Panc1 (cell line): ENCODE measurements at regions not wholly inside any gene's neighbourhood (a gene's known extent, or its start where the extent isn't known, plus 50 kb on each side); places are given as distances from the start of the nearest gene placed in this dataset.

ENCODE experiments used
- ATAC-seq: fragments of 200-7000 bp; cut with Tn5 transposase; 2 replicates; pipeline ENCODE4 v1.9.1; 2020; ENCODE audit warnings: mild to moderate bottlenecking, moderate library complexity
- BruUV-seq: library from RNA; stranded (reverse); fragments of 400-500 nt; replicated peaks from 2 replicates; lab custom pipeline; 2021; lab: Mats Ljungman, UMichigan
- CTCF ChIA-PET: fragments of 300-600 bp; sonication (Branson Sonifier 250); formaldehyde crosslinking; loops from one replicate; lab custom pipeline; 2022; ENCODE audit warnings: antibody characterized with exemption; lab: Charles Lee
- POLR2A ChIA-PET: fragments of 300-600 bp; sonication (Branson Sonifier 250); formaldehyde crosslinking; loops from one replicate; lab custom pipeline; 2022; ENCODE audit warnings: antibody characterized with exemption; lab: Charles Lee
- DNase-seq: peaks from one replicate; pipeline ENCODE4 v3.0.0-alpha.2; 2010; ENCODE audit warnings: low read depth, low spot score
- H3K27ac ChIP-seq: 2 replicates; pipeline ENCODE4 v1.5.1; 2011; ENCODE audit warnings: mild to moderate bottlenecking, low read length, inconsistent platforms
- H3K27me3 ChIP-seq: fragments of 200-500 bp; sonication (Bioruptor generic); 2 replicates; pipeline ENCODE4 v1.6.0; 2014; ENCODE audit warnings: low read length, inconsistent platforms; ENCODE audit not compliant: control insufficient read depth, insufficient read depth
- H3K36me3 ChIP-seq: fragments of 200-500 bp; sonication (Bioruptor generic); 2 replicates; pipeline ENCODE4 v1.5.1; 2014; ENCODE audit warnings: inconsistent platforms, mild to moderate bottlenecking, low read length, moderate library complexity; ENCODE audit not compliant: control insufficient read depth, insufficient read depth
- H3K4me1 ChIP-seq: 2 replicates; pipeline ENCODE4 v1.5.1; 2011; ENCODE audit warnings: inconsistent platforms, mild to moderate bottlenecking, low read length, moderate library complexity; ENCODE audit not compliant: control insufficient read depth, insufficient read depth
- H3K4me3 ChIP-seq, 2 experiments: 2 replicates each; pipeline ENCODE4 v1.5.1; 2011 to 2012; ENCODE audit warnings: low read depth in 2 of 2, low read length in 2 of 2, mild to moderate bottlenecking in 2 of 2, inconsistent platforms in 1 of 2, moderate library complexity in 1 of 2
- H3K9me3 ChIP-seq: fragments of 200-500 bp; sonication (Bioruptor generic); 2 replicates; pipeline ENCODE4 v1.5.1; 2014; ENCODE audit warnings: low read depth, mild to moderate bottlenecking, inconsistent platforms, low read length, moderate library complexity; ENCODE audit not compliant: control insufficient read depth, insufficient read depth
- CTCF ChIP-seq: fragments of 450-650 bp; IDR thresholded peaks from 2 replicates; pipeline ENCODE4 v1.5.1; 2017; ENCODE audit warnings: mild to moderate bottlenecking
- POLR2AphosphoS5 ChIP-seq: IDR thresholded peaks from 2 replicates; pipeline ENCODE4 v1.6.1; 2012; ENCODE audit warnings: mild to moderate bottlenecking, low read depth, low read length, moderate library complexity
- REST ChIP-seq, 2 experiments: IDR thresholded peaks; 2 replicates each; pipeline ENCODE4 v1.6.1; 2011 to 2012; ENCODE audit warnings: low read depth in 2 of 2, control low read depth in 1 of 2, low read length in 1 of 2, mild to moderate bottlenecking in 1 of 2, moderate library complexity in 1 of 2; ENCODE audit not compliant: insufficient read depth in 1 of 2
- SIN3A ChIP-seq: IDR thresholded peaks from 2 replicates; pipeline ENCODE4 v1.6.1; 2012; ENCODE audit warnings: low read depth, mild to moderate bottlenecking, low read length, moderate library complexity, borderline replicate concordance; ENCODE audit not compliant: insufficient read depth
- TCF7L2 ChIP-seq: IDR thresholded peaks from 2 replicates; pipeline ENCODE4 v1.6.1; 2011; ENCODE audit warnings: mild to moderate bottlenecking, low read depth, low read length, inconsistent platforms
- in situ Hi-C: cut with HindIII; loops from 2 replicates; pipeline ENCODE4 v1.10.0; 2016; ENCODE audit warnings: low sequenced_read_pairs, low pct_unique_long_range_greater_than_20kb
- intact Hi-C: fragments of 100-400 bp; cut with micrococcal nuclease; formaldehyde crosslinking; loops from one replicate; pipeline ENCODE4 v1.10.0; 2022; ENCODE audit not compliant: unreplicated experiment

GRCh38 chr12:14153803-14154202 lies 172.4 kb upstream of the GRIN2B start:
- no TSS peak for BruUV-seq
- POLR2A ChIA-PET = no interaction called here
- CTCF ChIA-PET = interaction anchor here (0.6 kb wide), 1 partner anchor 1350 kb away, joined by 5 read pairs; no protein-coding TSS in a partner anchor
- Histone ChIP-seq H3K36me3 (no peaks in the 10 kb centered on the region), H3K9me3 (no peaks in the 10 kb centered on the region), H3K4me1 (no peaks in the 10 kb centered on the region), H3K4me3 (no peak overlapping the region), H3K27ac (no peak overlapping the region), H3K27me3 (no peaks in the 10 kb centered on the region)
- DNase-seq (no peak), ATAC-seq (no peak)
- in situ Hi-C loops = no loop called here
- TF ChIP-seq POLR2AphosphoS5 (no peak), REST (IDR thresholded peaks at IDR 0.05; ENCODE audit: insufficient read depth in 1 of 2, low read depth in 2 of 2, low read length in 1 of 2) (no peak), SIN3A (no peak), TCF7L2 (no peak), CTCF (no peak)
- intact Hi-C loops = no loop called here

GRCh38 chr12:14156606-14157005 lies 175.2 kb upstream of the GRIN2B start:
- TF ChIP-seq REST (IDR thresholded peaks at IDR 0.05; ENCODE audit: insufficient read depth in 1 of 2, low read depth in 2 of 2, low read length in 1 of 2) = no peak
- TF ChIP-seq SIN3A = no peak
- TF ChIP-seq CTCF = no peak
- no peak for TF ChIP-seq TCF7L2
- no peak for TF ChIP-seq POLR2AphosphoS5
- ATAC-seq = no peak

More at GRCh38 chr12:14156606-14157005, 175.2 kb upstream of the GRIN2B start:
- Histone ChIP-seq H3K36me3 (no peaks in the 10 kb centered on the region), H3K4me3 (no peak overlapping the region), H3K27ac (no peak overlapping the region), H3K9me3 (no peaks in the 10 kb centered on the region), H3K4me1 (no peaks in the 10 kb centered on the region), H3K27me3 (no peaks in the 10 kb centered on the region)
- intact Hi-C loops (no loop called here), in situ Hi-C loops (no loop called here)
- ChIA-PET CTCF (no interaction called here), POLR2A (no interaction called here)
- no TSS peak for BruUV-seq
- DNase-seq = no peak
